Globus pallidus (tissue), 1 donor: ENCODE measurements at regions not wholly inside any gene's neighbourhood (a gene's known extent, or its start where the extent isn't known, plus 50 kb on each side); places are given as distances from the start of the nearest gene placed in this dataset.

Experiments
- DNase-seq: peaks from one replicate; pipeline ENCODE4 v3.0.0-alpha.2; 2015; ENCODE audit warnings: low spot score

- no peak for DNase-seq
These were observed 326.3 kb upstream of the TSHZ2 start for GRCh38 chr20:52645822-52646221.

DNA sequence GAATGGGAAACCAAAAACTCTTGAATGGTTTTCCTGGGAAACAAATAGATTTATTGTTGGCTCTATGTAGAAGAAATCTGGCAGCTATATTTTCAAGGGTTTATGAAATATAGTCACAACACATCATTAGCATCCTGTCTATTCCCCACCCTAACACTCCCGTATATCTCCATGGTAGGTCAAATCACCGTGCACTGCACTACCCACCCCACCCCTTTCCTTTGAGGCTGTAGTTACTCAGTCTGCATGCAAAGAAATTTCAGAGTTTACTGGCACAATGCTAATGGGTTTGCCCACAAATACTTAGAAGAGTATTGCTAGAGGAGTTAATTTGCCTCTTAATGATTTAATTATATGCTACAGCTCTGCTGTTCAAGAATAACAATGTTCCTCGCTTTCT lies 329.1 kb upstream of the TSHZ2 start:
- DNase-seq, result no peak

- DNase-seq, result no peak
These were observed 335.0 kb upstream of the TSHZ2 start for GRCh38 chr20:52637201-52637600.

GRCh38 chr20:52631469-52631868 lies 340.7 kb upstream of the TSHZ2 start:
- no peak for DNase-seq

DNA sequence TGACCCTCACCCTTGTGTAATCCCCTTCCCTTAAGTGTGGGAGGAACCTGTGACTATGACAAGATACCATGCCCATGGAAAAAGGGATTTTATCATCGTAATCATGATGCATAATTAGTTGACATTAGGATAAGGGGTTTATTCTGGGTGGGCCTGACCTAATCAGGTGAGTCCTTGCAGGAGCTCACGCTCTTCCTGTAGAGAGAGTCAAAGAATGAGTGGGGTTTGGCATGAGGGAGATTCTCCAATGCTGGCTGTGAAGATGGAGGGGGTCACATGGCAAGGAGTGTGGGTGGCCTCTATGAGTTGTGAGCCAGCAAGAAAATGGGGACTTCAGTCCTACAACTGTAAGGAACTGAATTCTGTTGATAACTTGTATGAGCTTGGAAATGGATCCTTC lies 342.0 kb upstream of the TSHZ2 start:
- DNase-seq, result no peak

GRCh38 chr20:52624281-52624680 lies 347.9 kb upstream of the TSHZ2 start:
- DNase-seq, result no peak

GRCh38 chr20:52622081-52622480 lies 350.1 kb upstream of the TSHZ2 start:
- DNase-seq, result no peak

- no peak for DNase-seq
These were observed 350.8 kb upstream of the TSHZ2 start for GRCh38 chr20:52621401-52621800.

DNA sequence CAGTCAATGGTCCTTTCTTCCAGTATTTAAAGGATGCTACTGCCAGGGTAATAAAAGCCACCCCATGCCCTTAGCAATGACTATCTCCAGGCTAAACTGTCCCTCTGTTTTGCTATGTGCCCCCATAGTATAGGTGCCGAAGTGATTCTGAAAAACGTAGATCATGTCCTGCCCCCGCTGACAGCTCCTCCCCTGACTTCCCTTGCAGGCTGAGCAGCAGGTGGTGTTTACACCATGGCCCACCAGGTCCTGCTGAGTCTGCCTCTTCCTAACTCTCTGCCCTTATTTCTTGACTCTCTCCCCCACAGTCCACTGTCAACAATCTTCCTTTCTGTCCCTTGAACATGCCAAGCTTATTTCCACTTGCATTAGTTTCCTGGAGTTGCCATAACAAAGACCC lies 352.5 kb upstream of the TSHZ2 start:
- DNase-seq, result no peak

DNA sequence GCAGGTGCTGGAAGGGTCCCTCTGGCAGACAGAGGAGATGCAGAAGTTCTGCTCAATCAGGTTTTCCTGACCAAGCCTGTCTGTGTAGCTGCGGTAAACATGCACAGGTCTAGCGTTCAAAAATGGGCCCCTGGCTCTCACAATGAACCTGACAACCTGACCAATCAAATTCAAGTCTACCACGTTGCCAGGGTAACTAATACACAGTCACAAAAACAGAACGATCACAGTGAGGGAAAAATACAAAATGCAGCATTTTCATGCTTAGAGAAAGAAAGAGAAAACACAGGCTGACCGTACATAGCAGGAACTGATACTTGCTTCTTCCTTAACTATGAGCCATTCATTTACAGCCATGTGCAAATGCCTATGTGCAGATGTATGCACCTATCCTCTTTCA lies 353.1 kb upstream of the TSHZ2 start:
- DNase-seq, result no peak

GRCh38 chr20:52616629-52617028 lies 355.5 kb upstream of the TSHZ2 start:
- DNase-seq, result no peak

DNA sequence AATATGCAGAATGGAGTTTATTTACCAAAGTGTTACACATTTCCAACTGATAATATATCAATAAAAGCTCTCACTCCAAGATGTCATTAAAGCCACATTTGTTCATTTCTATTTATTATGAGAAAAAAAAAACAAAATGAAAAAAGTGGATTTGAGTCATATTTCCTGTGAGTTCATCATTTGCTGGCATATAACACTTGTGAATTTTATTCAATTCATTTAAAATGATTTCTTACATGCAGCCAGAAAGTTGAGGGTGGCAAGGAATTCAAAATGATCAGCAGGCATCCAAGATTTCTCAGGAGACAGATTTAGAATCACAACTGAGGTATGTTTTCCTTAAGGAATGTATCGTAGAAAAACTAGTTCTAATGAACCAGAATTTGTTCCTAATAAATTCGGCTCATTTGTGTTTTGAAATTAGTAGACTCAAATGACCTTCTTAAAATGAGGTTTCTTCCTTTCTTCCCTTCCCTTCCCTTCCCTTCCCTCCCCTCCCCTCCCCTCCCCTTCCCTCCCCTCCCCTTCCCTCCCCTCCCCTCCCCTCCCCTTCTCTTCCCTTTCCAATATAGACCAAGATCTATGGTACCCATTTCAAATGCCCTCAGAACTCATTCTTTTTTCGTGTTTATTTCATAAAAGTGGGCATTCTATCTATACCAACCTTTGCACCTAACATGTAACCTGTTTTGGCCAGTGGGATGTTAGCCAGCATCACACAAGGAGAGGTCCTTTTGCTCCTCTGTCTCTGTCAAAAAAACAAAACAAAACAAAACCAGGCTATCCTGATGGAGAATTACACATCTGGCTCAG lies 357.9 kb upstream of the TSHZ2 start:
- DNase-seq, result no peak

DNA sequence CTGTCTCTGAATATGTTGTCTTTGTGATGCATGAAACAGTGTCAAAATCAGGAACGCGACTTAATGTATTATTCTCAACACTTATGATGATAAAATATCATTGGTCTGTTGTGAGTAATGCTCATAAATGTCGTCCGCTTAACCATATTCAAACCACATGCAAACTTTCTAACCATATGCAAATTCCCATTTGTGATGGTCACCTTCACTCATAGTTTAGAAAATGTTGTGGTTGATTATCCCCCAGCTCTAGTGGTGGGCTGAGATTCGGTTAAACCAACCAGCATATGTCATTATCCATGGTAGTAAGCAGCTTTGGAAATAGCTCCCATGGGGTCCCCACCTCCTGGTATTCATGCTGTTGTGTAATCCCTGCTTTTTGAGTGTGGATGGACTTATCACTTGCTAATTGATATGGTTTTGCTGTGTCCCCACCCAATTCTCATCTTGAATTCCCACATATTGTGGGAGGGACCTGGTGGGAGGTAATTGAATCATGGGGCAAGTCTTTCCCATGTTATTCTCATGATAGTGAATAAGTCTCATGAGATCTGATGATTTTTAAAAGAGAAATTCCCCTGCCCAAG lies 360.0 kb upstream of the TSHZ2 start:
- DNase-seq, result no peak

- no peak for DNase-seq
These were observed 361.4 kb upstream of the TSHZ2 start for GRCh38 chr20:52610749-52611148.

DNA sequence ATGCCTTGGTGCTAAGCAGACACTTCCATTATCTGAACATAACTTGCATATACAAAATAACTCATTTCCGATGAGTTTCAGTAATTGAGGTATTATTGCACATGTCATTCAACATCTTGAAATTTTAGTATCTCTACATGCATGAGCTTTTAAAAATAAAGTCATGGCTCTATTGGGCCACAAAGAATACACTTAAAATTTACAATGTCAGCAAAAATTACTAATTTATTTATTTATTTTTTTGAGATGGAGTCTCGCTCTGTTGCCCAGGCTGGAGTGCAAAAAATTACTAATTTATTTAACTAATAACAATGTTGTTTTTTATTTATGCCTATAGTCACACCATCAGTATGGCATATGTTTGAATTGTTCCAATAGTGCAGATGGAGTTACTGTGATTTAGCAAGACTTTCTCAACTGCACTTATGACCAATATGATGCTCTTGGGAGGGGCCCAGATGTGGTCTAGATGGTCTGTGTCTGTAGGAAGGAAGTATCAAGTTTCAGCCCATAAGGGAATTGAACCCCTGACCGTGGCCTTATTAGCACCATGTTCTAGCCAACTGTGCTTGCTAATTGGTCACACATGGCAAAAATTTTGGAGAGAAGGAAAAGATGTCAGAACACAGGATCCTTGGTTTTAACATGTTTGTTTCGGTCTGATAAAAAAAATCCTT lies 370.7 kb upstream of the TSHZ2 start:
- DNase-seq, result no peak

GRCh38 chr20:52596256-52596655 lies 375.9 kb upstream of the TSHZ2 start:
- DNase-seq, result no peak

DNA sequence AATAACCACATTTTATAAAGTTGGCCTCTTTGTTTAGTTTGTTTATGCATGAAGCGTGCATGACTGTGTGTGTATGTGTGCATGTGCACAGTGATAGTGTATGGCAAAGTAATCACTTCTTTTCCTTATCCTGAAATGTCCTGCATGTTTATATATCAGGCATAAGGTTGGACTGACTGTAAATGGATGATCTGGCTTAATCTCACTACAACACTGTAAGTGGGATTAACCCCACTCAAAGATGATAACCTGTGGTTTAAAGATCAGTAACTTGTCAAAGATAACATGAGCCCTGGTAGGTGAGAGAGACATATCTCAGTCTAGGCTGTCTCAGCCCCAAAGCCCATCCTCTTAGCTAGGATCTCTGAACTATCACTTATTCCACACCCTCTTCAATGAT lies 376.6 kb upstream of the TSHZ2 start:
- DNase-seq, result no peak

- DNase-seq, result no peak
These were observed 378.5 kb upstream of the TSHZ2 start for GRCh38 chr20:52593654-52594053.

DNA sequence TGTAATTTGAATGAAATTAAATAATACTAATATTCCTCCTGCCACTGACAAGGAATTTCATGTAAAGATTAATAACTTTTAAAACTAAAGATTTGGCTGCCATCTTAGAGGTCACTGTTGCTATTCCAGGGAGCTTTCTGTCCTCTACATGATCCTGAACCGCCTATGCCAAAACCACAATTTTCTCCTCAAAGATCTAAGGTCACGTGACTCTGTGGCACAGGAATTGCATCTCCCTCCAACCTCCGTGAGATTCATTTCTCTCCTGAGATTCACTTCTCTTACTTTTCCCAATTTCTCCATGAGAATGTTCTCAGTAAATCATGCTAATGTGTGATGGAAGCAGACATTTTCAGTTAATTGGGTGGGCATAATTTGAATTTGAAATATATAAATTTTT lies 379.6 kb upstream of the TSHZ2 start:
- DNase-seq, result no peak

DNA sequence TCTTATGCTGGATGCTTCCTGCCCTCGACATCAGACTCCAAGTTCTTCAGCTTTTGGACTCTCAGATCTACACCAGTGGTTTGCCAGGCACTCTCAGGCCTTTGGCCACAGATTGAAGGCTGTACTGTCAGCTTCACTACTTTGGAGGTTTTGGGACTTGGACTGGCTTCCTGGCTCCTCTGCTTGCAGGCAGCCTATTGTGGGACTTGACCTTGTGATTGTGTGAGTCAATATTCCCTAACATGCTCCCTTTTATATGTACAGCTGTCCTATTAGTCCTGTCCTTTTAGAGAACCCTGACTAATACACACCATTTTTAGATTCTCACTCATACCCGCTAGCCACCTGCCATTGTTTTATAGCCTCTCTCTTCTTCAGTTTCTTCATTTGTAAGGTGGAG lies 382.1 kb upstream of the TSHZ2 start:
- DNase-seq, result no peak

GRCh38 chr20:52589251-52589812 lies 382.8 kb upstream of the TSHZ2 start:
- no peak for DNase-seq

DNA sequence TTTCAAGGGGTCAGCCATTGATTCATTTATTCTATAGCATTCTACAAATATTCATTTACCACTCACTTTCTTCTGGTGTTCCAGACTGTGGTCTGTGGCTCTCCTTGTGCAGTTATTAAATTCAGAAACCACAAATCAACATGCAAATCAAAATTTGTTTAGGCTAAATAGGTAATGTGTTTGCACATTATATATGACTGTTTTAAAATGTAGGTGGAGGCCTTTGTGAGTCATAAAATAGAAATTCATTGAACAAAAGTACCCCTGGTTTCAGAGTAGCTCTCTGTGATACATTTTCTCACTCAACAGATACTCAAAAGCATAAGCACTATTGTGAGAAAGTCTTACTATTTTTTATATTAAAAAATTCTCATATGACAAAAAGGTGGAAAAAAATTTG lies 385.5 kb upstream of the TSHZ2 start:
- no peak for DNase-seq

GRCh38 chr20:52585333-52585732 lies 386.8 kb upstream of the TSHZ2 start:
- DNase-seq, result no peak
